ENCODE measurements at regions not wholly inside any gene's neighbourhood (a gene's known extent, or its start where the extent isn't known, plus 50 kb on each side); places are given as distances from the start of the nearest gene placed in this dataset.

DNA sequence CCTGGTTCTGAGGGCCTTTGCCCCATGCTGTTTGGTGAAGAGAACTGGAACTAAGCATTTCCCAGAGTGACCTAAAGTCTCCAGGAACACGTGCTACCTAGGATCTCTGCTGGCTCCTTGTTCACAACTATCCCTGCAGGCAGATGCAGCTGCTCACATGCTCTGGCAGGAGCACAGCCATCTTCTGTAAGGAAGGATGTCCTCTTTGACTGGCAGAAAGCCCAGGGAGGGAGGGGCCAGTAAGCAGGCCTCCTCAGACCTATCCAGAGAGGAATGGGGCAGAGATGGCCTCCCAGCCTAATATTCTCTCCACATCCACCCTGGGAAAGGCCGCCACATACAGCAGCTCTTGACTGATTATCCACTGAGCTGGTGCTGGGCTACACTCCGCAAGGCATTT lies 142.8 kb upstream of the EOLA2 start:
- no peak overlapping the region for H2BK15ac ChIP-seq (ENCODE audit: low read depth, low read length)
- whole genome bisulfite sequencing (ENCODE audit: extremely low coverage, insufficient read length, low lambda C conversion rate): no CpG with 5 or more reads among the region's 3 CpGs
- H3K14ac ChIP-seq (ENCODE audit: insufficient read depth, low read length): no peak overlapping the region
- H3K9me3 Mint-ChIP-seq: peaks cover 49 to 67% of the 10 kb centered on the region in 2 experiments
- peaks cover 10% of the 10 kb centered on the region for H3K27me3 Mint-ChIP-seq (ENCODE audit: low read depth)
- H3K27me3 ChIP-seq (ENCODE audit: insufficient read depth, low read length): no peaks in the 10 kb centered on the region
- no peak overlapping the region for H3K56ac ChIP-seq (ENCODE audit: insufficient read length, low read depth, low read length)
- H3K18ac ChIP-seq (ENCODE audit: insufficient read length, low read depth, low read length): no peak overlapping the region
- no peaks in the 10 kb centered on the region for H4K20me1 ChIP-seq (ENCODE audit: control insufficient read depth, insufficient read depth, insufficient read length)
- H3K79me2 ChIP-seq (ENCODE audit: insufficient read depth, low read length): no peaks in the 10 kb centered on the region
- H3K27ac ChIP-seq (ENCODE audit: insufficient read length, low read depth, low read length): no peak overlapping the region
- H2BK20ac ChIP-seq (ENCODE audit: low read depth, low read length, poor library complexity, severe bottlenecking): no peak overlapping the region
- peaks cover 31% of the 10 kb centered on the region for H3K9me3 ChIP-seq (ENCODE audit: control insufficient read depth, low read depth, low read length)
- no peak for DNase-seq
- no peak overlapping the region for H3K27ac Mint-ChIP-seq
- H3K4me1 ChIP-seq (ENCODE audit: insufficient read depth, low read length): no peaks in the 10 kb centered on the region
- no peak overlapping the region for H2BK12ac ChIP-seq (ENCODE audit: insufficient read length, low read depth, low read length)
- no peak overlapping the region for H3K9ac ChIP-seq (ENCODE audit: extremely low read depth, insufficient read length, low read length)
- no peak overlapping the region for H4K8ac ChIP-seq (replicated peaks; ENCODE audit: insufficient read length, low read depth, low read length)
- no peak overlapping the region for H2AFZ ChIP-seq (ENCODE audit: low read length)
- no peak overlapping the region for H2BK5ac ChIP-seq (ENCODE audit: insufficient read length, low read length)
- no peaks in the 10 kb centered on the region for H3K79me1 ChIP-seq (ENCODE audit: insufficient read depth, low read depth, low read length, poor library complexity, severe bottlenecking)
- TF ChIP-seq, protein P1, sequence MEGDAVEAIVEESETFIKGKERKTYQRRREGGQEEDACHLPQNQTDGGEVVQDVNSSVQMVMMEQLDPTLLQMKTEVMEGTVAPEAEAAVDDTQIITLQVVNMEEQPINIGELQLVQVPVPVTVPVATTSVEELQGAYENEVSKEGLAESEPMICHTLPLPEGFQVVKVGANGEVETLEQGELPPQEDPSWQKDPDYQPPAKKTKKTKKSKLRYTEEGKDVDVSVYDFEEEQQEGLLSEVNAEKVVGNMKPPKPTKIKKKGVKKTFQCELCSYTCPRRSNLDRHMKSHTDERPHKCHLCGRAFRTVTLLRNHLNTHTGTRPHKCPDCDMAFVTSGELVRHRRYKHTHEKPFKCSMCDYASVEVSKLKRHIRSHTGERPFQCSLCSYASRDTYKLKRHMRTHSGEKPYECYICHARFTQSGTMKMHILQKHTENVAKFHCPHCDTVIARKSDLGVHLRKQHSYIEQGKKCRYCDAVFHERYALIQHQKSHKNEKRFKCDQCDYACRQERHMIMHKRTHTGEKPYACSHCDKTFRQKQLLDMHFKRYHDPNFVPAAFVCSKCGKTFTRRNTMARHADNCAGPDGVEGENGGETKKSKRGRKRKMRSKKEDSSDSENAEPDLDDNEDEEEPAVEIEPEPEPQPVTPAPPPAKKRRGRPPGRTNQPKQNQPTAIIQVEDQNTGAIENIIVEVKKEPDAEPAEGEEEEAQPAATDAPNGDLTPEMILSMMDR (conservative IDR thresholded peaks at IDR 0.05): no peak
- no peak overlapping the region for H2BK120ac ChIP-seq (ENCODE audit: low read depth, low read length, poor library complexity, severe bottlenecking)
- H3K23ac ChIP-seq (ENCODE audit: insufficient read length, low read depth, low read length): no peak overlapping the region
- H3K4me1 Mint-ChIP-seq: peaks cover 0 to 3% of the 10 kb centered on the region in 2 experiments; a peak in 2 of 4 replicates
- H3K4me2 ChIP-seq (ENCODE audit: insufficient read depth, insufficient read length, low read length): no peak overlapping the region
- H3K23me2 ChIP-seq (ENCODE audit: insufficient read length, low read depth, low read length, poor library complexity, severe bottlenecking): no peaks in the 10 kb centered on the region
- no peak overlapping the region for H4K5ac ChIP-seq (ENCODE audit: insufficient read length, low read depth, low read length)
- H2AK5ac ChIP-seq (ENCODE audit: insufficient read length, low read length): no peak overlapping the region
- H3T11ph ChIP-seq (ENCODE audit: low read length): no peak overlapping the region
- no peak overlapping the region for H3K4ac ChIP-seq (ENCODE audit: low read depth, low read length)
- no peak overlapping the region for H4K91ac ChIP-seq (ENCODE audit: insufficient read length, low read depth, low read length)
- peaks cover 0 to 7% (median 1%) of the 10 kb centered on the region in 3 experiments; a peak in 4 of 7 replicates for H3K36me3 Mint-ChIP-seq (ENCODE audit: insufficient read depth in 1 of 3, low read depth in 3 of 3)
- no peak overlapping the region for H3K4me3 Mint-ChIP-seq
